CD4-positive, alpha-beta T cell (primary cell): ENCODE measurements at regions not wholly inside any gene's neighbourhood (a gene's known extent, or its start where the extent isn't known, plus 50 kb on each side); places are given as distances from the start of the nearest gene placed in this dataset.

Experiments
- ATAC-seq: fragments of 200-7000 bp; cut with Tn5 transposase; one replicate; pipeline ENCODE4 v1.10.0; 2022; ENCODE audit warnings: mild to moderate bottlenecking; ENCODE audit not compliant: poor library complexity
- CTCF ChIA-PET: fragments of 350-600 bp; sonication (Branson Sonifier 250); formaldehyde crosslinking; loops from one replicate; lab custom pipeline; 2021; ENCODE audit warnings: antibody characterized with exemption, inconsistent platforms; lab: Charles Lee
- POLR2A ChIA-PET: fragments of 350-600 bp; sonication (Branson Sonifier 250); formaldehyde crosslinking; loops from one replicate; lab custom pipeline; 2021; ENCODE audit warnings: antibody characterized with exemption, inconsistent platforms; lab: Charles Lee
- DNase-seq, 14 experiments: peaks; one replicate each; pipeline ENCODE4 v3.0.0-alpha.2; 2013 to 2020; ENCODE audit warnings: mixed read lengths in 2 of 14
- H3K27ac ChIP-seq, 2 donors: one replicate each; pipeline versions ENCODE4 v1.5.1 to v1.7.0; 2013; ENCODE audit warnings: low read length in 2 of 2, low read depth in 1 of 2, mild to moderate bottlenecking in 1 of 2
- H3K27me3 ChIP-seq, 2 experiments: 1 replicate in 1 of 2; 2 replicates in 1 of 2; pipeline versions ENCODE4 v1.6.1 to v1.7.0; 2013; ENCODE audit warnings: low read length in 2 of 2, control low read depth in 1 of 2, mild to moderate bottlenecking in 1 of 2, moderate library complexity in 1 of 2; ENCODE audit not compliant: insufficient read depth in 2 of 2, control insufficient read depth in 1 of 2
- H3K36me3 ChIP-seq: one replicate; pipeline ENCODE4 v1.6.1; 2013; ENCODE audit warnings: low read length, control low read depth; ENCODE audit not compliant: insufficient read depth
- H3K4me1 ChIP-seq: one replicate; pipeline ENCODE4 v1.6.1; 2013; ENCODE audit warnings: low read length, control low read depth; ENCODE audit not compliant: insufficient read depth
- H3K4me3 ChIP-seq: one replicate; pipeline ENCODE4 v1.5.1; 2013; ENCODE audit warnings: mild to moderate bottlenecking, low read length, moderate library complexity
- H3K9me3 ChIP-seq, 2 experiments: 1 replicate in 1 of 2; 2 replicates in 1 of 2; pipeline versions ENCODE4 v1.6.1 to v1.7.0; 2013; ENCODE audit warnings: low read length in 2 of 2, mild to moderate bottlenecking in 2 of 2, control low read depth in 1 of 2, moderate library complexity in 1 of 2; ENCODE audit not compliant: control insufficient read depth in 1 of 2, insufficient read depth in 1 of 2
- H3K27ac Mint-ChIP-seq: one replicate; pipeline ENCODE4 v1.8.0; 2020; ENCODE audit warnings: mixed read lengths
- H3K27me3 Mint-ChIP-seq: one replicate; pipeline ENCODE4 v1.8.0; 2021; ENCODE audit warnings: mixed read lengths
- H3K36me3 Mint-ChIP-seq: one replicate; pipeline ENCODE4 v1.8.0; 2021; ENCODE audit warnings: low read depth, mixed read lengths
- H3K4me1 Mint-ChIP-seq: one replicate; pipeline ENCODE4 v1.8.0; 2021; ENCODE audit warnings: low read depth, mixed read lengths
- H3K4me3 Mint-ChIP-seq: one replicate; pipeline ENCODE4 v1.8.0; 2020; ENCODE audit warnings: mild to moderate bottlenecking, mixed read lengths
- H3K9me3 Mint-ChIP-seq: one replicate; pipeline ENCODE4 v1.8.0; 2020; ENCODE audit warnings: mixed read lengths
- CTCF ChIP-seq: fragments of 200-600 bp; IDR thresholded peaks from one replicate; pipeline ENCODE4 v1.8.0; 2022; ENCODE audit warnings: antibody characterized with exemption, mild to moderate bottlenecking
- intact Hi-C, 2 experiments: fragments of 100-400 bp; cut with DNase I in 1 of 2; cut with micrococcal nuclease in 1 of 2; formaldehyde crosslinking; loops; one replicate each; pipeline versions ENCODE4 v1.15.1 to v1.9.0; 2023 to 2025; cut with DNase I, micrococcal nuclease

- DNase-seq: no peak
- Histone ChIP-seq H3K9me3 (no peaks in the 10 kb centered on the region), H3K4me1 (no peaks in the 10 kb centered on the region), H3K27ac (no peak overlapping the region), H3K4me3 (no peak overlapping the region), H3K27me3 (no peaks in the 10 kb centered on the region), H3K36me3 (no peaks in the 10 kb centered on the region)
- intact Hi-C loops: no loop called here
- no peak overlapping the region for H3K27ac Mint-ChIP-seq
- POLR2A ChIA-PET: no interaction called here
- H3K36me3 Mint-ChIP-seq: no peaks in the 10 kb centered on the region
- peaks cover 11% of the 10 kb centered on the region for H3K9me3 Mint-ChIP-seq
- no peak for TF ChIP-seq CTCF
- no peaks in the 10 kb centered on the region for H3K4me1 Mint-ChIP-seq
- CTCF ChIA-PET: no interaction called here
- no peak for ATAC-seq
- no peaks in the 10 kb centered on the region for H3K27me3 Mint-ChIP-seq
- H3K4me3 Mint-ChIP-seq: no peak overlapping the region
Measured at GRCh38 chr5:12459326-12459725, 555.1 kb upstream of the CTNND2 start.

GRCh38 chr5:12419075-12419474, 514.8 kb upstream of the CTNND2 start:
- CTCF ChIA-PET: no interaction called here
- no peak overlapping the region for H3K27ac Mint-ChIP-seq
- peaks cover 0 to 6% of the 10 kb centered on the region in 2 experiments for H3K9me3 ChIP-seq
- H3K4me3 ChIP-seq: no peak overlapping the region
- H3K27me3 Mint-ChIP-seq: no peaks in the 10 kb centered on the region
- no peaks in the 10 kb centered on the region for H3K36me3 ChIP-seq
- H3K4me3 Mint-ChIP-seq: no peak overlapping the region
- H3K9me3 Mint-ChIP-seq: peaks cover 6% of the 10 kb centered on the region
- DNase-seq (no peak), ATAC-seq (no peak)
- H3K36me3 Mint-ChIP-seq: no peaks in the 10 kb centered on the region
- POLR2A ChIA-PET: no interaction called here
- H3K27me3 ChIP-seq: no peaks in the 10 kb centered on the region
- TF ChIP-seq CTCF: no peak
- no peaks in the 10 kb centered on the region for H3K4me1 ChIP-seq
- intact Hi-C loops: no loop called here
- H3K27ac ChIP-seq: no peak overlapping the region
- no peaks in the 10 kb centered on the region for H3K4me1 Mint-ChIP-seq

- POLR2A ChIA-PET: no interaction called here
- H3K27ac Mint-ChIP-seq: no peak overlapping the region
- CTCF ChIA-PET: no interaction called here
Measured at GRCh38 chr5:12413585-12413984, 509.3 kb upstream of the CTNND2 start.

More at GRCh38 chr5:12413585-12413984, 509.3 kb upstream of the CTNND2 start:
- Mint-ChIP-seq H3K27me3 (no peaks in the 10 kb centered on the region), H3K36me3 (no peaks in the 10 kb centered on the region), H3K9me3 (peaks cover 12% of the 10 kb centered on the region), H3K4me1 (no peaks in the 10 kb centered on the region), H3K4me3 (no peak overlapping the region)
- no peak overlapping the region for H3K27ac ChIP-seq
- TF ChIP-seq CTCF: no peak
- no peaks in the 10 kb centered on the region for H3K36me3 ChIP-seq
- H3K4me3 ChIP-seq: no peak overlapping the region
- intact Hi-C loops: no loop called here
- ATAC-seq (no peak), DNase-seq (no peak)
- H3K9me3 ChIP-seq: peaks cover 0 to 11% of the 10 kb centered on the region in 2 experiments
- no peaks in the 10 kb centered on the region for H3K27me3 ChIP-seq
- H3K4me1 ChIP-seq: no peaks in the 10 kb centered on the region
